ENCODE measurements at regions not wholly inside any gene's neighbourhood (a gene's known extent, or its start where the extent isn't known, plus 50 kb on each side); places are given as distances from the start of the nearest gene placed in this dataset.
"Not testable (repeated sequence)": the region's sequence is repeated elsewhere in the genome, so short reads cannot be mapped to it uniquely, and the experiment has no call there.

DNA sequence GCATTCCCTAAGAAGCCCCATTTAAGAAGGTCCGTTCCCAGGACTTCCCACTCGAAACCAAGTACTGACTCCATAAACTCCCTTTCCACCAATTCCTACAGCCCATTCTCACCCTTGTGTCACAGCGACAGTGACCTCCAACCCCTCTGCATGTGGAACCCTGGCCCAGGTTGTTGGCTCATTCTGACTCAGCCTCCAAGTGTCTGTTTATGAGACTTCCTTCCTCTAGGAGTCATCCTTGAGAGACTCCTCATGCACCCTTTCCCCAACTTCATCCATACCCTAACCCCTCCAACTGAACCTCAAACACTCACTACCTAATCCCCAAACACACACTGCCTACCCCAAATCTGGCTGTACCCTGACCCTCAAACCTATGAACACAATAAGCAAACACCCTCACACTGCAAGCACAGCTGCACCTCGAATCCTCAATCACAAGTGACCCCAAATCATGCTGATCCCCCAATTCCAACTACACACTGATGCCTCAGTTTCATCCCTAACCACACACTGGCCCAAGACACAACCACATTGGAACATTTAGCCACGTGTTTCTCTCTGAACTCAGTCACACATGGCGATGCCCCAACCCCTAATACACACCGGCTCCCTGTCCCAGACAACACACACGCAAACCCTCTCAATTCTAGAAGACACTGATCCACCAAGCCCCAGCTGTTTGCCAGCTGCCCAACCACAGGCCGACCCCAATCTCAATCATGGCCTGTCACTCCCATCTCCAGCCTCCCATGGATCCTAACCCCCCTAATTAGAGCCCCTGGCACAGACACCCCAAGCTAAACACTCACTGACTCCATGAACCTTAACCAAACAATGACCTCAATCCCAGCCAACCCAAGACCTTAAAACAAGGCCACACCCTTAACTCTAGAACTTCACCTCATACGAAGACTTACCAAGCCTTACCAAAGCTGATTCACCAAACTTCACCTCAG is 219.6 kb downstream of the CYP26B1 start:
- Histone ChIP-seq H3K27ac (ENCODE audit: low read depth, low read length, severe bottlenecking) (no peak overlapping the region), H3K4me1 (ENCODE audit: control insufficient read depth, insufficient read depth, low read length, poor library complexity, severe bottlenecking) (no peaks in the 10 kb centered on the region), H3K36me3 (ENCODE audit: control insufficient read depth, insufficient read depth, low read length) (no peaks in the 10 kb centered on the region), H3K4me3 (ENCODE audit: extremely low read depth, insufficient read depth, low read length, poor library complexity, severe bottlenecking) (no peak overlapping the region), H3K9me3 (ENCODE audit: control insufficient read depth, low read length) (no peaks in the 10 kb centered on the region)
- 91 to 97% methylated on average over 8 to 9 of the region's 10 CpGs for WGBS, 2 experiments (ENCODE audit: insufficient coverage in 2 of 2)

DNA sequence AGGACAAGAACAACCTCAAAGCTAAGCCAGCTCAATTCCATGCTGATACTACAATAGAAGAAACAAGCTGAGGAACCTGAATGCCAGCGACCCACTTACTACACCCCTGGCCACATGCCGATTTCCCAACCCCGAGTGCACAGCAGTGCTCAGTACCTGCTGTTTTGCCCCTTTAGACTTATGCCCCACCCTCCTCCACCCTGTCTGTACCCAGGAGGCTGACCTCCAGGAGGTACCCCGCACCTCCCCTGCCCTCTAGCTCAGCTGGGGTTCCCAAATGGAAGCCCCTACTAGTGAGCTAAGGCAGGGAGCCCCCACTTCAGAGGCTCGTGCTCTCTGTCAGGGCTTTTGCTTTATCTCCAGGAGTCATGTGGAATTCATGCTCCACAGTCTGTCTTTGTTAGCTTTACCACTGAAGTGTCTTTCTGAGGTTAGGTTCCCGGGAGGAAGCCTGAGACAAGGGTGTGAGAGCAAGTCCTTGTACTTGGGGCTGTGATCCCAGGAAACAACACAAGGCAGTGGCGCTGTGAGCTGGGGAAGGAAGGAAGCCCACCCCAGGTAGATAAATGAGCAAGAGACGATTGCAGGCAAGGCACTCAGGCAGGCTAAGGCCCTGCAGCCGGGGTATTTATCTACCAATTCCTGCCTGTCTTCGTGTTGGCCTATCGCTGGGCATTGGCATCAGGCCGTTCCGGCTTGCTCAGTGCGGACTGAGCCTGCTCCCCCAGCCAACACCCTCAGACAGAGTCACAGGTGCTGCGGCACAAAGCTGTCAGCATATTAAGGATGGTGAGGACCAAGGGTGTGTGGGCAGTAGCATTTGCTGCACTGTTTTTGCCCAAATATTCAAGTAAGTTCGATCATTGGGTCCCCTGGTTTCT is 220.5 kb downstream of the CYP26B1 start:
- Histone ChIP-seq H3K4me3 (ENCODE audit: extremely low read depth, insufficient read depth, low read length, poor library complexity, severe bottlenecking) (no peak overlapping the region), H3K36me3 (ENCODE audit: control insufficient read depth, insufficient read depth, low read length) (no peaks in the 10 kb centered on the region), H3K9me3 (ENCODE audit: control insufficient read depth, low read length) (no peaks in the 10 kb centered on the region), H3K4me1 (ENCODE audit: control insufficient read depth, insufficient read depth, low read length, poor library complexity, severe bottlenecking) (no peaks in the 10 kb centered on the region), H3K27ac (ENCODE audit: low read depth, low read length, severe bottlenecking) (no peak overlapping the region)
- 90 to 91% methylated on average over 12 to 13 of the region's 16 CpGs for WGBS, 2 experiments (ENCODE audit: insufficient coverage in 2 of 2)

DNA sequence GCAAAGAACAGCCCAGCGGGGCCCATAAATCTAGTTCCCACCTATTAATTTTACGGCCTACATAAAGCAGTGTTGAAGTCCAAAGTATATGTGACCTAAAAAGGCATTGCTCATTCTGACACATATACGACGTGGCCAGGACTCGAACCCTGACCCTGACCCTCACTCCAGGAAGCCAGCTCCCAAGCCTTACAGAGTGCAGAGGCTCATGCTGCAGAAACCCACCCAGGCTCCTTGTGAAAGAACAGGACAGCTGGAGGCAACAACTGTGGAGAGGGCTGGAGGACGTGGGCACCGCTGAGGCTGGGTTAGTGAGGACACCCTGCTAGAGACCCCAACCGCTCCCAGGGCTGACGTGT is 221.6 kb downstream of the CYP26B1 start:
- Histone ChIP-seq H3K27ac (ENCODE audit: low read depth, low read length, severe bottlenecking) (no peak overlapping the region), H3K36me3 (ENCODE audit: control insufficient read depth, insufficient read depth, low read length) (no peaks in the 10 kb centered on the region), H3K4me1 (ENCODE audit: control insufficient read depth, insufficient read depth, low read length, poor library complexity, severe bottlenecking) (no peaks in the 10 kb centered on the region), H3K4me3 (ENCODE audit: extremely low read depth, insufficient read depth, low read length, poor library complexity, severe bottlenecking) (no peak overlapping the region), H3K9me3 (ENCODE audit: control insufficient read depth, low read length) (no peaks in the 10 kb centered on the region)
- 93% methylated on average over 7 to 8 of the region's 9 CpGs for WGBS, 2 experiments (ENCODE audit: insufficient coverage in 2 of 2)

DNA sequence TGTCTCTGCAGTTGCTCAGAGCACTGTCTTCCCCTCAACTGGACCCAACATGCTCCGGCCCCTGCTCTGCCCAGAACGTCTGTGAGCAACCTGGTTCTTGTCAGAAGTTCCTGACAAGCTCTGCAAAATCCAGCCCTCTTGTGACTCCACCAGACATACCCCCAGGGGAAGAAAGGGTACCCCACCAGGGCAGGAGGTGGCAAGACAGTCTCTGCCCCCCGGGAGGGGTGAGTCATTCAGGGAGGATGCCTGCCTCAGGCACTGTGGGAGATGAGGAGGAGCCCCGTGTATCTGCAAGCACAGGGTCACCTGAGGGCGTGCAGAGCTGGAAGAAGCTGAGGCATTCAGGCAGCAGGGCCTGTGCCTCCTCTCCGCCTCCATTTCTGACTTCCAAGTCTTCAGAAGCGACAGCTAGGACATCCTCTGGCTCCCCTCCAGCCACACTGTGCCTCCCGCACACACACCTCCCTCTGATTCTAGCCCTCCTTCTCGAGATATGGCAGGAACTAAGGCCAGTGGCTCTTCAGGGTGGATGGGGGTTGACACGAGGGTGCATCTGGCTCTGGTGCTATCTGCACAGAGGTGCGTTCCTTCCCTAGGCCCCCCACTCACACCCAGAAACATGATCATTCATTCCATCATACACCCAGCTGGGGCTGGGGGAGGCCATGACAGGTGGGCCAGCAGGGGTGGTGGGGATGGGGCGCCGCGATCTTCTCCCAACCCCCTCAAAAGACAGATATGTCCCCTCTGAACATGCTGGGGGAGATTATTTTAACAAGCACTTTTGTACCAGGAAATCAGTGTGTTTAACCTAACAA is 222.2 kb downstream of the CYP26B1 start:
- Histone ChIP-seq H3K27ac (ENCODE audit: low read depth, low read length, severe bottlenecking) (no peak overlapping the region), H3K9me3 (ENCODE audit: control insufficient read depth, low read length) (no peaks in the 10 kb centered on the region), H3K4me3 (ENCODE audit: extremely low read depth, insufficient read depth, low read length, poor library complexity, severe bottlenecking) (no peak overlapping the region), H3K36me3 (ENCODE audit: control insufficient read depth, insufficient read depth, low read length) (no peaks in the 10 kb centered on the region), H3K4me1 (ENCODE audit: control insufficient read depth, insufficient read depth, low read length, poor library complexity, severe bottlenecking) (no peaks in the 10 kb centered on the region)
- 68 to 73% methylated on average over 6 to 9 of the region's 14 CpGs for WGBS, 2 experiments (ENCODE audit: insufficient coverage in 2 of 2)

DNA sequence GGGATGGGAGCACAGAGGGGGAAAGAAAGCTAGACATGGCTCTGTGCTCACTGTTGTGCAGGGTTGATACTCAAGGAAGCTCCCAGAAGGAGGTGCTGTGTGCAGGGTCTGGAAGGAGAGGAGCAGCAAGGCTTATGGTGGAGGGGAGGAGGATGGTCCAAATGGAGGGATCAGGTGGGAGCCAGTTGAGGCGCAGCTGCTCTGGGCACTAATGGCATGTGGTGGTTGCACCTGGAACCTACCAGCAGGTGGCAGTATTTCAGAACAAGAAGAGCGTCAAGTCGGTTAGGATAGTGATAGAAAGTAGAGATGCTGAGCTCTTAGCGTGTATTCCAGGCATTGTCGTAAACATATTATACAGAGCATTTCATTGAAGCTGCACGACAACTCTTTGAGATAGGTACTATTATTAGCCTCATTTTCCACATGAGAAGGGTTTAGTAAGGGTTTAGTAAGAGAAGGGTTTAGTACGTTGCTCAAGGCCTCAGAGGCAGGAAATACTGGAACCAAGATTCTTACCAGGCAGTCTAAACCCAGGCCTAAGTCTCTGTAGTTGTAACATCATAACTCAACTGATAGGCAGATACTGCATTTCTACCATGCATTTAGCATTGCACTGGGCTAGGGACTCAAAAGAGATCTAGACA is 223.7 kb downstream of the CYP26B1 start:
- no peak overlapping the region for H3K27ac ChIP-seq (ENCODE audit: low read depth, low read length, severe bottlenecking)
- no peaks in the 10 kb centered on the region for H3K4me1 ChIP-seq (ENCODE audit: control insufficient read depth, insufficient read depth, low read length, poor library complexity, severe bottlenecking)
- no peak overlapping the region for H3K4me3 ChIP-seq (ENCODE audit: extremely low read depth, insufficient read depth, low read length, poor library complexity, severe bottlenecking)
- WGBS, 2 experiments (ENCODE audit: insufficient coverage in 2 of 2): 18 to 42% methylated on average over 3 to 6 of the region's 7 CpGs
- no peaks in the 10 kb centered on the region for H3K36me3 ChIP-seq (ENCODE audit: control insufficient read depth, insufficient read depth, low read length)
- no peaks in the 10 kb centered on the region for H3K9me3 ChIP-seq (ENCODE audit: control insufficient read depth, low read length)

DNA sequence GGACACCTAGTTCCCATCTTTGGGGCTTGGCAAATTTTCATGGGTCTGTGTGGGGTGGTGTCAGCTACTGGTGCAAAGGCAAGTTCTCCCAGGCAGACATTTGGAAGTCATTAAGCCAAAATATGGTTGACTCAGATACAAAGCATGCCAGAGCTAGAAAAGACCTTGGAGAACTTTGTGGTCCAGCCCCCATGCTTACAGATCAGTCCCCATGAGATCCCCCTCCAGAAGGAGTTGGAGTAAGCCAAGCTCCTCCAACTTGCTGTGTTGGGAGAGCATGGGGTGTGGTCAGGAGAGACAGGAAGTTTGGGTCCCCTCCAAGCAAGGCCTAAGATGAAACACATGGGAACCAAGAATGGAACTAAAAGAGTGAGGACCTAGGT is 224.5 kb downstream of the CYP26B1 start:
- Histone ChIP-seq H3K36me3 (ENCODE audit: control insufficient read depth, insufficient read depth, low read length) (no peaks in the 10 kb centered on the region), H3K9me3 (ENCODE audit: control insufficient read depth, low read length) (no peaks in the 10 kb centered on the region), H3K4me3 (ENCODE audit: extremely low read depth, insufficient read depth, low read length, poor library complexity, severe bottlenecking) (no peak overlapping the region), H3K4me1 (ENCODE audit: control insufficient read depth, insufficient read depth, low read length, poor library complexity, severe bottlenecking) (no peaks in the 10 kb centered on the region), H3K27ac (ENCODE audit: low read depth, low read length, severe bottlenecking) (no peak overlapping the region)

DNA sequence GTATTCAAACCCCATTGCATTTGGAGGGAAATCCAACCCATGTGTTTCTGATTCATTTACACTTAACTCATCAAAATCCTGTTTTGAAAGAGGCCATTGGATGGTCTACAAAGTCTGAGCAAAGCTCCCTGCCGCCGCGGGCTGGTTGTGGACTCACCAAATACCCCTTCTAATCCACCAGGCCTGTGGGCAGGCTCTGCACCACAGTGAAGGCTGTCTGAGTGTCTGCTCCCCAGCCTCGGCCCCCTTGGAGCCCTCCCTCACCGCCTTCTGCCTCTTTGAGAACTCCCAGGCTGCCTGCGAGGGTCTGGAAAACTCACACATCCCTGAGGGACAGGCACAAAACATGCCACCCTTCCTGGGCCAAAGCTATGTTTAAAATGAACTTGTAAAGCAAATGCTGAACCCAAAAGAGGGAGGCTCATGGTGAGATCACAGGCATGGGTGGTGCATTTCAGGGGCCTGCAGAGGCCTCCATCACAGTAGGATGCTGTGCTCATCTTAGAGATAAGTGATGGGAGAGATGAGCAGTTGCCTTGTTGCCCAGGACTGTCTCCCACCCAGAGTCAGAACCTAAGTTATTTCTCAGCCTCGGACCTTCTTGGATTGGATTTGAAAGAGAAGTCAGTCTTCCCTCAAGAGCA is 225.0 kb downstream of the CYP26B1 start:
- H3K27ac ChIP-seq (ENCODE audit: low read depth, low read length, severe bottlenecking): no peak overlapping the region
- 77 to 85% methylated on average over 6 of the region's 7 CpGs for WGBS, 2 experiments (ENCODE audit: insufficient coverage in 2 of 2)
- no peak overlapping the region for H3K4me3 ChIP-seq (ENCODE audit: extremely low read depth, insufficient read depth, low read length, poor library complexity, severe bottlenecking)
- no peaks in the 10 kb centered on the region for H3K4me1 ChIP-seq (ENCODE audit: control insufficient read depth, insufficient read depth, low read length, poor library complexity, severe bottlenecking)
- H3K36me3 ChIP-seq (ENCODE audit: control insufficient read depth, insufficient read depth, low read length): no peaks in the 10 kb centered on the region
- no peaks in the 10 kb centered on the region for H3K9me3 ChIP-seq (ENCODE audit: control insufficient read depth, low read length)

DNA sequence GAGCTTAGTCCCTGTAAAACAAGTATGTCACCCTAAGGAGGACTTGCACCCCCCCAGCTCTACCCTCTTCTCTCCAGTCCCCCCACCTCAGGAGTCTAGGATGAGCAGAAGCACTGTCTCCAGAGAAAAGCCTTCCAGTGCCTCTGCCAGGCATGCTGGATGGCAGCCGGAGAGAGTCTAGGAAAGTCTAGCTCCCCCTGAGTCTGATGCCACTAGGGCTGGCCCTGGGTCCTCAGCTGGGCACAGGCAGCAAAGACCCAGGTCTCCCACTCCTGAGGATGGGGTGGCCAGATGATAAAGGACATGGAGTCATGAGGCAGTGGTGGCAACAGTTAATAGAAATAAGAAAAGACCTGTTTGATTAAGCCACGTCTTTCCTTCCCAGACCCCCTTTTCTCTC is 225.6 kb downstream of the CYP26B1 start:
- H3K4me1 ChIP-seq (ENCODE audit: control insufficient read depth, insufficient read depth, low read length, poor library complexity, severe bottlenecking): no peaks in the 10 kb centered on the region
- H3K36me3 ChIP-seq (ENCODE audit: control insufficient read depth, insufficient read depth, low read length): no peaks in the 10 kb centered on the region
- H3K4me3 ChIP-seq (ENCODE audit: extremely low read depth, insufficient read depth, low read length, poor library complexity, severe bottlenecking): no peak overlapping the region
- no peak overlapping the region for H3K27ac ChIP-seq (ENCODE audit: low read depth, low read length, severe bottlenecking)
- H3K9me3 ChIP-seq (ENCODE audit: control insufficient read depth, low read length): no peaks in the 10 kb centered on the region
- 88 to 100% methylated on average over 1 to 2 of the region's 2 CpGs for WGBS, 2 experiments (ENCODE audit: insufficient coverage in 2 of 2)

DNA sequence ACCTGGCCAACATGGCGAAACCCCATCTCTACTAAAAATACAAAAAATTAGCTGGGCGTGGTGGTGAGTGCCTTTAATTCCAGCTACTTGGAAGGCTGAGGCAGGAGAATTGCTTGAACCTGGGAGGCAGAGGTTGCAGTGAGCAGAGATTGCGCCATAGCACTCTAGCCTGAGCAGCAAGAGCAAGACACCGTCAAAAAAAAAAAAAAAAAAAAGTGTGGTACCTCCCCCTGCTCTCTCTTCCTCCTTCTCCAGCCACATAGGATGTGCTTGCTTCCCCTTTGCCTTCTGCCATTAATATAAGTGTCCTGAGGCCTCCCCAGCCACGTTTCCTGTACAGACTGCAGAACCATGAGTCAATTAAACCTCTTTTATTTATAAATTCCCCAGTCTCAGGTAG is 226.8 kb downstream of the CYP26B1 start:
- H3K9me3 ChIP-seq (ENCODE audit: control insufficient read depth, low read length); H3K4me3 ChIP-seq (ENCODE audit: extremely low read depth, insufficient read depth, low read length, poor library complexity, severe bottlenecking); H3K27ac ChIP-seq (ENCODE audit: low read depth, low read length, severe bottlenecking); H3K36me3 ChIP-seq (ENCODE audit: control insufficient read depth, insufficient read depth, low read length); H3K4me1 ChIP-seq (ENCODE audit: control insufficient read depth, insufficient read depth, low read length, poor library complexity, severe bottlenecking): not testable (repeated sequence)
- 88% methylated on average over 2 of the region's 5 CpGs; no CpG with 5 or more reads in 1 of the 2 experiments for WGBS, 2 experiments (ENCODE audit: insufficient coverage in 2 of 2)

DNA sequence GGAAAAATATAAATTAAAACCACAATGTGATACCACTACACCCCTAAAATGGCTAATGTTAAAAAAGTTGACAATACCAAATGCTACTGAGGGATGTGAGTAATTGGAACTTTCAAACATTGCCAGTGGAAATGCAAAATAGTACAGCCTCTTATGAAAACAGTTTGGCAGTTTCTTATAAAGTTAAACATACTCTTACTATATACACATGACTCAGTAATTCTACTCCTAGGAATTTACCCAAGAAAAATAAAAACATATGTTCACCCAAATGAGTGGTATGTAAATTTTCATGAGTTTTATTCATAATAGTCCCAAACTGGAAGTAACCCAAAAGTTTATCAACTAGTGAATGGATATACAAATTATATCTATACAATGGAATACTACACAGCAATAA is 228.0 kb downstream of the CYP26B1 start:
- H3K27ac ChIP-seq (ENCODE audit: low read depth, low read length, severe bottlenecking): no peak overlapping the region
- H3K4me3 ChIP-seq (ENCODE audit: extremely low read depth, insufficient read depth, low read length, poor library complexity, severe bottlenecking): no peak overlapping the region
- peaks cover 3% of the 10 kb centered on the region for H3K9me3 ChIP-seq (ENCODE audit: control insufficient read depth, low read length)
- H3K4me1 ChIP-seq (ENCODE audit: control insufficient read depth, insufficient read depth, low read length, poor library complexity, severe bottlenecking): no peaks in the 10 kb centered on the region
- no peaks in the 10 kb centered on the region for H3K36me3 ChIP-seq (ENCODE audit: control insufficient read depth, insufficient read depth, low read length)
